ENCODE measurements at regions not wholly inside any gene's neighbourhood (a gene's known extent, or its start where the extent isn't known, plus 50 kb on each side); places are given as distances from the start of the nearest gene placed in this dataset.

- intact Hi-C loops (cut with micrococcal nuclease), result no loop called here
- H3K4me3 Mint-ChIP-seq, result no peak overlapping the region
- Histone ChIP-seq H2AFZ (ENCODE audit: insufficient read depth, low read depth, low read length, poor library complexity, severe bottlenecking) (no peak overlapping the region), H4K20me1 (ENCODE audit: control insufficient read depth, insufficient read depth, low read length, poor library complexity, severe bottlenecking) (no peaks in the 10 kb centered on the region), H3K4me2 (replicated peaks; ENCODE audit: low read depth, low read length, poor library complexity, severe bottlenecking) (no peak overlapping the region), H3K4me3 (ENCODE audit: control extremely low read depth in 1 of 5, extremely low read depth in 1 of 5, insufficient read depth in 1 of 5, low read depth in 2 of 5, low read length in 4 of 5) (no peak overlapping the region), H3K27me3 (replicated peaks in 1 of 4; ENCODE audit: control extremely low read depth in 1 of 4, control insufficient read depth in 3 of 4, insufficient read depth in 4 of 4, low read length in 3 of 4) (no peaks in the 10 kb centered on the region), H3K9me3 (ENCODE audit: control extremely low read depth in 1 of 3, control insufficient read depth in 2 of 3, insufficient read depth in 1 of 3, low read length in 2 of 3) (no peaks in the 10 kb centered on the region), H3K4me1 (ENCODE audit: control insufficient read depth in 2 of 2, insufficient read depth in 2 of 2, low read length in 2 of 2) (no peaks in the 10 kb centered on the region), H3K79me2 (ENCODE audit: control insufficient read depth, insufficient read depth, low read length) (no peaks in the 10 kb centered on the region), H3K9ac (ENCODE audit: low read length) (no peak overlapping the region), H3K27ac (ENCODE audit: low read length in 2 of 2) (no peak overlapping the region), H3K36me3 (replicated peaks in 1 of 2; ENCODE audit: control extremely low read depth in 1 of 2, control insufficient read depth in 1 of 2, extremely low read depth in 1 of 2, insufficient read depth in 2 of 2, low read length in 1 of 2) (no peaks in the 10 kb centered on the region)
- no peaks in the 10 kb centered on the region for H3K27me3 Mint-ChIP-seq
- H3K27ac Mint-ChIP-seq, result no peak overlapping the region
- ChIA-PET POLR2A (no interaction called here), CTCF (no interaction called here)
- no peaks in the 10 kb centered on the region for H3K4me1 Mint-ChIP-seq
- H3K9me3 Mint-ChIP-seq (ENCODE audit: insufficient read depth), result no peaks in the 10 kb centered on the region
- no peak for TF ChIP-seq CTCF (IDR thresholded peaks at IDR 0.05)
- no peak for ATAC-seq (ENCODE audit: low read depth)
- no peak for DNase-seq
- no CpG with 5 or more reads among the region's 4 CpGs for WGBS (ENCODE audit: insufficient coverage)
Measured at GRCh38 chr7:115731796-115732471, 298.6 kb downstream of the TFEC start.

- Histone ChIP-seq H3K9ac (ENCODE audit: low read length) (no peak overlapping the region), H2AFZ (ENCODE audit: insufficient read depth, low read depth, low read length, poor library complexity, severe bottlenecking) (no peak overlapping the region), H3K4me1 (ENCODE audit: control insufficient read depth in 2 of 2, insufficient read depth in 2 of 2, low read length in 2 of 2) (no peaks in the 10 kb centered on the region), H3K36me3 (replicated peaks in 1 of 2; ENCODE audit: control extremely low read depth in 1 of 2, control insufficient read depth in 1 of 2, extremely low read depth in 1 of 2, insufficient read depth in 2 of 2, low read length in 1 of 2) (no peaks in the 10 kb centered on the region), H3K79me2 (ENCODE audit: control insufficient read depth, insufficient read depth, low read length) (no peaks in the 10 kb centered on the region), H3K27ac (ENCODE audit: low read length in 2 of 2) (no peak overlapping the region), H3K27me3 (replicated peaks in 1 of 4; ENCODE audit: control extremely low read depth in 1 of 4, control insufficient read depth in 3 of 4, insufficient read depth in 4 of 4, low read length in 3 of 4) (no peaks in the 10 kb centered on the region), H3K9me3 (ENCODE audit: control extremely low read depth in 1 of 3, control insufficient read depth in 2 of 3, insufficient read depth in 1 of 3, low read length in 2 of 3) (no peaks in the 10 kb centered on the region), H3K4me2 (replicated peaks; ENCODE audit: low read depth, low read length, poor library complexity, severe bottlenecking) (no peak overlapping the region), H3K4me3 (ENCODE audit: control extremely low read depth in 1 of 5, extremely low read depth in 1 of 5, insufficient read depth in 1 of 5, low read depth in 2 of 5, low read length in 4 of 5) (no peak overlapping the region), H4K20me1 (ENCODE audit: control insufficient read depth, insufficient read depth, low read length, poor library complexity, severe bottlenecking) (no peaks in the 10 kb centered on the region)
- no peak for ATAC-seq (ENCODE audit: low read depth)
- Mint-ChIP-seq H3K4me1 (no peaks in the 10 kb centered on the region), H3K4me3 (no peak overlapping the region), H3K9me3 (ENCODE audit: insufficient read depth) (no peaks in the 10 kb centered on the region), H3K27ac (no peak overlapping the region), H3K27me3 (no peaks in the 10 kb centered on the region)
- POLR2A ChIA-PET, result no interaction called here
- TF ChIP-seq EZH2 (IDR thresholded peaks at IDR 0.05; ENCODE audit: borderline replicate concordance, insufficient read depth, low read depth, low read length, poor library complexity, severe bottlenecking) (no peak), CTCF (IDR thresholded peaks at IDR 0.05) (no peak)
- WGBS (ENCODE audit: insufficient coverage), result 100% methylated on average over 1 of the region's 2 CpGs
- no peak for DNase-seq
- CTCF ChIA-PET, result interaction anchor here (0.5 kb wide), 1 partner anchor 1707 kb away, joined by 3 read pairs; no protein-coding TSS in a partner anchor
- intact Hi-C loops (cut with micrococcal nuclease), result no loop called here
Measured at GRCh38 chr7:115728518-115728917, 302.0 kb downstream of the TFEC start.
